Neural progenitor cell (in vitro differentiated cells): ENCODE measurements at regions not wholly inside any gene's neighbourhood (a gene's known extent, or its start where the extent isn't known, plus 50 kb on each side); places are given as distances from the start of the nearest gene placed in this dataset.

Experiments used
- DNase-seq: peaks from one replicate; pipeline ENCODE4 v3.0.0-alpha.2; 2016; ENCODE audit warnings: low spot score
- H2AFZ ChIP-seq: fragments of 200-600 bp; sonication (generic); replicated peaks from 2 replicates; pipeline ENCODE4 v1.6.1; 2016; ENCODE audit warnings: antibody characterized with exemption
- H3F3A ChIP-seq: fragments of 200-600 bp; sonication (generic); 2 replicates; pipeline ENCODE4 v1.6.1; 2016; ENCODE audit warnings: antibody characterized with exemption, low read depth
- H3K27ac ChIP-seq: fragments of 200-600 bp; sonication (generic); 2 replicates; pipeline ENCODE4 v1.5.1; 2016; ENCODE audit warnings: mild to moderate bottlenecking
- H3K27me3 ChIP-seq: fragments of 200-600 bp; sonication (generic); 2 replicates; pipeline ENCODE4 v1.6.1; 2016; ENCODE audit warnings: mild to moderate bottlenecking, moderate library complexity
- H3K36me3 ChIP-seq: fragments of 200-600 bp; sonication (generic); 2 replicates; pipeline ENCODE4 v1.5.1; 2016
- H3K4me1 ChIP-seq: fragments of 200-600 bp; sonication (generic); 2 replicates; pipeline ENCODE4 v1.6.1; 2016; ENCODE audit warnings: mixed run types
- H3K4me2 ChIP-seq: fragments of 200-600 bp; sonication (generic); 2 replicates; pipeline ENCODE4 v1.6.1; 2016
- H3K4me3 ChIP-seq: fragments of 200-600 bp; sonication (generic); 2 replicates; pipeline ENCODE4 v1.5.1; 2016
- H3K79me2 ChIP-seq: fragments of 200-600 bp; sonication (generic); 2 replicates; pipeline ENCODE4 v1.6.1; 2016; ENCODE audit warnings: low read depth
- H3K9ac ChIP-seq: fragments of 200-600 bp; sonication (generic); 2 replicates; pipeline ENCODE4 v1.6.1; 2016
- H3K9me3 ChIP-seq: fragments of 200-600 bp; sonication (generic); 2 replicates; pipeline ENCODE4 v1.5.1; 2016; ENCODE audit warnings: low read depth
- H4K20me1 ChIP-seq: fragments of 200-600 bp; sonication (generic); 2 replicates; pipeline ENCODE4 v1.6.1; 2016; ENCODE audit warnings: low read depth
- H3K27ac Mint-ChIP-seq: 3 replicates; pipeline ENCODE4 v1.8.0; 2021; ENCODE audit warnings: mixed read lengths
- H3K27me3 Mint-ChIP-seq: 2 replicates; pipeline ENCODE4 v1.8.0; 2022; ENCODE audit warnings: low read depth, mild to moderate bottlenecking, inconsistent platforms, moderate library complexity, mixed read lengths; ENCODE audit not compliant: insufficient read depth
- H3K36me3 Mint-ChIP-seq: 3 replicates; pipeline ENCODE4 v1.8.0; 2021; ENCODE audit warnings: mixed read lengths
- H3K4me1 Mint-ChIP-seq: 3 replicates; pipeline ENCODE4 v1.8.0; 2021; ENCODE audit warnings: mixed read lengths
- H3K4me3 Mint-ChIP-seq: 3 replicates; pipeline ENCODE4 v1.8.0; 2021; ENCODE audit warnings: mild to moderate bottlenecking, moderate library complexity, mixed read lengths
- H3K9me3 Mint-ChIP-seq: 3 replicates; pipeline ENCODE4 v1.8.0; 2020; ENCODE audit warnings: mixed read lengths
- CTCF ChIP-seq: fragments of 200-600 bp; sonication (generic); IDR thresholded peaks from 2 replicates; pipeline ENCODE4 v1.5.1; 2017; ENCODE audit warnings: antibody characterized with exemption, mild to moderate bottlenecking
- EZH2 ChIP-seq: fragments of 200-600 bp; sonication (generic); IDR thresholded peaks from 2 replicates; pipeline ENCODE4 v1.6.1; 2017; ENCODE audit warnings: antibody characterized with exemption, mild to moderate bottlenecking, moderate library complexity
- EZH2phosphoT487 ChIP-seq: fragments of 200-600 bp; sonication (generic); IDR thresholded peaks from 2 replicates; pipeline ENCODE4 v1.6.1; 2017; ENCODE audit warnings: antibody characterized with exemption

- Histone ChIP-seq H3K27ac (no peak overlapping the region), H3K4me3 (no peak overlapping the region), H3K4me2 (no peak overlapping the region), H3F3A (no peaks in the 10 kb centered on the region), H3K4me1 (no peaks in the 10 kb centered on the region), H3K79me2 (no peaks in the 10 kb centered on the region), H3K36me3 (no peaks in the 10 kb centered on the region), H2AFZ (no peak overlapping the region), H3K27me3 (no peaks in the 10 kb centered on the region), H4K20me1 (no peaks in the 10 kb centered on the region), H3K9ac (no peak overlapping the region), H3K9me3 (no peaks in the 10 kb centered on the region)
- H3K36me3 Mint-ChIP-seq: no peaks in the 10 kb centered on the region
- no peak for DNase-seq
- H3K4me3 Mint-ChIP-seq: no peak overlapping the region
- no peaks in the 10 kb centered on the region for H3K27me3 Mint-ChIP-seq
- H3K9me3 Mint-ChIP-seq: peaks cover 2% of the 10 kb centered on the region
- no peak for TF ChIP-seq CTCF
- no peak for TF ChIP-seq EZH2phosphoT487
- TF ChIP-seq EZH2: no peak
- H3K4me1 Mint-ChIP-seq: no peaks in the 10 kb centered on the region
- no peak overlapping the region for H3K27ac Mint-ChIP-seq
Observed at GRCh38 chr10:36840788-36841187, 284.6 kb upstream of the ANKRD30A start.

GRCh38 chr10:36837416-36837815 lies 288.0 kb upstream of the ANKRD30A start:
- no peaks in the 10 kb centered on the region for H4K20me1 ChIP-seq
- no peaks in the 10 kb centered on the region for H3K27me3 ChIP-seq
- Mint-ChIP-seq H3K27ac (no peak overlapping the region), H3K4me1 (no peaks in the 10 kb centered on the region), H3K27me3 (no peaks in the 10 kb centered on the region), H3K36me3 (no peaks in the 10 kb centered on the region), H3K9me3 (no peaks in the 10 kb centered on the region), H3K4me3 (no peak overlapping the region)
- no peak overlapping the region for H3K4me3 ChIP-seq
- no peak for DNase-seq
- no peak overlapping the region for H3K27ac ChIP-seq
- no peaks in the 10 kb centered on the region for H3K9me3 ChIP-seq
- no peaks in the 10 kb centered on the region for H3K4me1 ChIP-seq
- TF ChIP-seq EZH2phosphoT487: no peak
- TF ChIP-seq EZH2: no peak
- TF ChIP-seq CTCF: no peak
- H3F3A ChIP-seq: no peaks in the 10 kb centered on the region
- H3K9ac ChIP-seq: no peak overlapping the region
- no peaks in the 10 kb centered on the region for H3K36me3 ChIP-seq
- no peak overlapping the region for H2AFZ ChIP-seq
- no peak overlapping the region for H3K4me2 ChIP-seq
- H3K79me2 ChIP-seq: no peaks in the 10 kb centered on the region

DNA sequence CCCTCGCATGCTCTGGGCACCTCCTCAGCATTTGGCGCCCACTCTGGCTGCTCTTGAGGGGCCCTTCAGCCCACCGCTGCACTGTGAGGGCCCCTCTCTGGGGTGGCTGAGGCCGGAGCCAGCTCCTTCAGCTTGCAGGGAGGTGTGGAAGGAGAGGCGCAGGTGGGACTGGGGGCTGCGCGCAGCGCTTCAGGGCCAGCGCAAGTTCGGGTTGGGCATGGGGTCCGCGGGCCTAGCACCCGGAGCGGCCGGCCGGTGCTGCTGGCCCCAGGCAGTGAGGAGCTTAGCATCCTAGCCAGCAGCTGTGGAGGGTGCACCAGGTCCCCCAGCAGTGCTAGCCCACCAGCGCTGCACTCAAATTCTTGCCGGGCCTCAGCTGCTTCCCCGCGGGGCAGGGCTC lies 305.6 kb upstream of the ANKRD30A start:
- Mint-ChIP-seq H3K27ac (no peak overlapping the region), H3K4me3 (no peak overlapping the region), H3K9me3 (peaks cover 7% of the 10 kb centered on the region), H3K36me3 (no peaks in the 10 kb centered on the region), H3K4me1 (no peaks in the 10 kb centered on the region), H3K27me3 (peaks cover 2% of the 10 kb centered on the region)
- Histone ChIP-seq H3K27me3 (no peaks in the 10 kb centered on the region), H3K27ac (no peak overlapping the region), H3F3A (no peaks in the 10 kb centered on the region), H3K36me3 (no peaks in the 10 kb centered on the region), H2AFZ (no peak overlapping the region), H3K4me2 (no peak overlapping the region), H3K4me3 (no peak overlapping the region), H3K9me3 (no peaks in the 10 kb centered on the region), H3K4me1 (no peaks in the 10 kb centered on the region), H3K79me2 (no peaks in the 10 kb centered on the region), H3K9ac (no peak overlapping the region), H4K20me1 (no peaks in the 10 kb centered on the region)
- no peak for TF ChIP-seq CTCF
- TF ChIP-seq EZH2phosphoT487: no peak
- no peak for TF ChIP-seq EZH2
- no peak for DNase-seq

- Mint-ChIP-seq H3K36me3 (no peaks in the 10 kb centered on the region), H3K27ac (no peak overlapping the region), H3K9me3 (peaks cover 9% of the 10 kb centered on the region), H3K4me1 (no peaks in the 10 kb centered on the region), H3K4me3 (no peak overlapping the region), H3K27me3 (peaks cover 2% of the 10 kb centered on the region)
- Histone ChIP-seq H3K4me2 (no peak overlapping the region), H3K9me3 (no peaks in the 10 kb centered on the region), H3K27ac (no peak overlapping the region), H3K9ac (no peak overlapping the region), H3K79me2 (no peaks in the 10 kb centered on the region), H3F3A (no peaks in the 10 kb centered on the region), H3K4me1 (no peaks in the 10 kb centered on the region), H3K36me3 (no peaks in the 10 kb centered on the region), H3K4me3 (no peak overlapping the region), H3K27me3 (no peaks in the 10 kb centered on the region), H2AFZ (no peak overlapping the region), H4K20me1 (no peaks in the 10 kb centered on the region)
- DNase-seq: no peak
- TF ChIP-seq EZH2 (no peak), EZH2phosphoT487 (no peak), CTCF (no peak)
Observed at GRCh38 chr10:36817898-36818297, 307.5 kb upstream of the ANKRD30A start.
